Endodermal cell (in vitro differentiated cells): ENCODE measurements at regions not wholly inside any gene's neighbourhood (a gene's known extent, or its start where the extent isn't known, plus 50 kb on each side); places are given as distances from the start of the nearest gene placed in this dataset.

ENCODE experiments used
- DNase-seq: peaks from one replicate; pipeline ENCODE4 v3.0.0-alpha.2; 2017
- H3K27ac ChIP-seq: 2 replicates; pipeline ENCODE4 v1.5.1; 2013; ENCODE audit warnings: mild to moderate bottlenecking, low read depth, low read length, moderate library complexity
- H3K27me3 ChIP-seq: 2 replicates; pipeline ENCODE4 v1.6.1; 2013; ENCODE audit warnings: mild to moderate bottlenecking, low read length, moderate library complexity; ENCODE audit not compliant: insufficient read depth, control insufficient read depth, poor library complexity, severe bottlenecking
- H3K36me3 ChIP-seq: 2 replicates; pipeline ENCODE4 v1.7.0; 2013; ENCODE audit warnings: mild to moderate bottlenecking, low read length, moderate library complexity; ENCODE audit not compliant: control insufficient read depth, insufficient read depth
- H3K4me1 ChIP-seq: one replicate; pipeline ENCODE4 v1.7.0; 2013; ENCODE audit warnings: low read length; ENCODE audit not compliant: control insufficient read depth, insufficient read depth
- H3K4me3 ChIP-seq: 2 replicates; pipeline ENCODE4 v1.5.1; 2013; ENCODE audit warnings: mild to moderate bottlenecking, low read length, moderate library complexity
- H3K9ac ChIP-seq: 2 replicates; pipeline ENCODE4 v1.6.1; 2013; ENCODE audit warnings: mild to moderate bottlenecking, low read length, moderate library complexity; ENCODE audit not compliant: poor library complexity, severe bottlenecking; ENCODE audit errors: extremely low read depth
- H3K9me3 ChIP-seq: 2 replicates; pipeline ENCODE4 v1.6.1; 2013; ENCODE audit warnings: mild to moderate bottlenecking, low read length, moderate library complexity; ENCODE audit not compliant: control insufficient read depth
- H3K27ac Mint-ChIP-seq: 2 replicates; pipeline ENCODE4 v1.8.0; 2020; ENCODE audit warnings: mixed read lengths
- H3K27me3 Mint-ChIP-seq: 2 replicates; pipeline ENCODE4 v1.8.0; 2021; ENCODE audit warnings: mild to moderate bottlenecking, mixed read lengths; ENCODE audit not compliant: insufficient read depth
- H3K36me3 Mint-ChIP-seq: 2 replicates; pipeline ENCODE4 v1.8.0; 2020; ENCODE audit warnings: low read depth, mixed read lengths
- H3K4me1 Mint-ChIP-seq: 2 replicates; pipeline ENCODE4 v1.8.0; 2020; ENCODE audit warnings: mixed read lengths
- H3K4me3 Mint-ChIP-seq: 2 replicates; pipeline ENCODE4 v1.8.0; 2020; ENCODE audit warnings: mild to moderate bottlenecking, moderate library complexity, mixed read lengths
- H3K9me3 Mint-ChIP-seq: 2 replicates; pipeline ENCODE4 v1.8.0; 2020; ENCODE audit warnings: mild to moderate bottlenecking, mixed read lengths
- WGBS, 2 experiments: methylation state at CpG; one replicate each; pipeline versions ENCODE4 v1.1.5 to v1.1.7; 2013; ENCODE audit warnings: missing lambda C conversion rate in 2 of 2, mixed read lengths in 1 of 2; ENCODE audit not compliant: insufficient coverage in 1 of 2, insufficient read length in 1 of 2; 5-methylcytosine and 5-hydroxymethylcytosine counted together
- TF ChIP-seq, protein P1 (sequence below): fragments of 200-600 bp; sonication (generic); conservative IDR thresholded peaks from 2 replicates; pipeline ENCODE4 v1.5.0; 2021; ENCODE audit warnings: antibody characterized with exemption, mild to moderate bottlenecking

DNA sequence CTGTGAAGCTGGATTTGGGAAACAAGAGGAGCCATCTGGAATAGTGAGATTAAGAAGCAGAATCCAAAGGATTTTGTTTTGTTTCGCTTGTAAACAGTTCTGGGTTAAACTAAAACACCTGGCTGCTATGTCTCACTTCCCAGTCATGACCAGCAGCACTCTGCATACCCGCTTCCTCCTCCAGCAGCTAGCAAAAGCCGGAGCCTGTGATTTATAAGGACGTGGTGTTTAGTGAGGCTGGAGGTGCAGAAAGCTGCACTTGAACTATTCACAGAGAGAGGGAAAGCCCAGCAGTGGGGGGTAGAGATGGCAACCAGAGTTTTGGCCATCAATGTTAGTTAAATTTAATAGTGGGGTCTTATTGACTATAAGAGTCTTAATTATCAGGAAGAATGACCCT lies 240.2 kb downstream of the AJAP1 start:
- Mint-ChIP-seq H3K9me3 (peaks cover 32% of the 10 kb centered on the region), H3K27me3 (peaks cover 9% of the 10 kb centered on the region)
- WGBS, 2 experiments = 60 to 85% methylated on average over 1 to 4 of the region's 4 CpGs

DNA sequence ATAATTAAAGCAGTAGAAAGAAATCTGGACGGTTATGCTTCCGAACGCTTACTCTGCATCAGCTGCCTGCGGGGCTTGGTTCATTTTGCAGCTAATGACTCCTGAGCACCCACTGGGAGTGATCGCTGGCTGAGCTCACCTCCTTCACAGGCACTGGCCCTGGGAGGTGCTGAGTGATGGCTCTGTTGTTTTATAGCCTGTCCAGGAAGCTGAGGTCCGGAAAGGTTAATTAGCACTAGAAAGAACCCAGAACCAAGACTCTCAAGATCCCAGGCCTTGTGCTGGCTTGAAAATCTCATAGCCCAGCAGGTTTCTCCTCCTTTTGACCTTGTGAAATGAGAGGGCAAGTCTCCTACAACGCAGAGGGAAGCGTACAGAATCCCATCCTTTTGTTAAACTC lies 226.2 kb downstream of the AJAP1 start:
- DNase-seq = no peak
- Histone ChIP-seq H3K27me3 (no peaks in the 10 kb centered on the region), H3K9ac (no peak overlapping the region), H3K27ac (no peak overlapping the region), H3K4me3 (no peak overlapping the region), H3K4me1 (no peaks in the 10 kb centered on the region), H3K36me3 (no peaks in the 10 kb centered on the region), H3K9me3 (no peaks in the 10 kb centered on the region)
- 56 to 68% methylated on average over 3 to 8 of the region's 8 CpGs for WGBS, 2 experiments
- TF ChIP-seq, protein P1, sequence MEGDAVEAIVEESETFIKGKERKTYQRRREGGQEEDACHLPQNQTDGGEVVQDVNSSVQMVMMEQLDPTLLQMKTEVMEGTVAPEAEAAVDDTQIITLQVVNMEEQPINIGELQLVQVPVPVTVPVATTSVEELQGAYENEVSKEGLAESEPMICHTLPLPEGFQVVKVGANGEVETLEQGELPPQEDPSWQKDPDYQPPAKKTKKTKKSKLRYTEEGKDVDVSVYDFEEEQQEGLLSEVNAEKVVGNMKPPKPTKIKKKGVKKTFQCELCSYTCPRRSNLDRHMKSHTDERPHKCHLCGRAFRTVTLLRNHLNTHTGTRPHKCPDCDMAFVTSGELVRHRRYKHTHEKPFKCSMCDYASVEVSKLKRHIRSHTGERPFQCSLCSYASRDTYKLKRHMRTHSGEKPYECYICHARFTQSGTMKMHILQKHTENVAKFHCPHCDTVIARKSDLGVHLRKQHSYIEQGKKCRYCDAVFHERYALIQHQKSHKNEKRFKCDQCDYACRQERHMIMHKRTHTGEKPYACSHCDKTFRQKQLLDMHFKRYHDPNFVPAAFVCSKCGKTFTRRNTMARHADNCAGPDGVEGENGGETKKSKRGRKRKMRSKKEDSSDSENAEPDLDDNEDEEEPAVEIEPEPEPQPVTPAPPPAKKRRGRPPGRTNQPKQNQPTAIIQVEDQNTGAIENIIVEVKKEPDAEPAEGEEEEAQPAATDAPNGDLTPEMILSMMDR = no peak
- Mint-ChIP-seq H3K9me3 (peaks cover 6% of the 10 kb centered on the region), H3K27me3 (peaks cover 3% of the 10 kb centered on the region), H3K4me1 (no peaks in the 10 kb centered on the region), H3K36me3 (no peaks in the 10 kb centered on the region), H3K27ac (no peak overlapping the region), H3K4me3 (no peak overlapping the region)

More for the DNA sequence above, 240.2 kb downstream of the AJAP1 start:
- no peak overlapping the region for H3K27ac Mint-ChIP-seq
- no peak overlapping the region for H3K9ac ChIP-seq
- no peak for DNase-seq
- no peak overlapping the region for H3K4me3 ChIP-seq
- TF ChIP-seq, protein P1 = no peak
- H3K27me3 ChIP-seq = no peaks in the 10 kb centered on the region
- no peak overlapping the region for H3K4me3 Mint-ChIP-seq
- no peak overlapping the region for H3K27ac ChIP-seq
- peaks cover 4% of the 10 kb centered on the region for H3K9me3 ChIP-seq
- H3K36me3 Mint-ChIP-seq = no peaks in the 10 kb centered on the region
- H3K4me1 Mint-ChIP-seq = peaks cover 12% of the 10 kb centered on the region
- no peaks in the 10 kb centered on the region for H3K36me3 ChIP-seq
- peaks cover 7% of the 10 kb centered on the region for H3K4me1 ChIP-seq

DNA sequence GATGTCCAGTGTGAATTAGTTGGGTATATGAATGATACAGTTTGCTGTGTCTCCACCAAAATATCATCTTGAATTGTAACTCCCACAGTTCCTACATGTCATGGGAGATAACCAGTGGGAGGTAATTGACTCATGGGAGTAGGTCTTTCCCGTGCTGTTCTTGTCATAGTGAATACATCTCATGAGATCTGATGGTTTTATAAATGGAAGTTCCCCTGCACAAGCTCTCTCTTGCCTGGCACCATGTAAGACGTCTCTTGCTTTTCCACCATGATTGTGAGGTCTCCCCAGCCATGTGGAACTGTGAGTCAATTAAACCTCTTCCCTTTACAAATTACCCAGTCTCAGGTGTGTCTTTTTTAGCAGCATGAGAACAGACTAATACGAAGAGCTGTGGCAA lies 223.0 kb downstream of the AJAP1 start:
- Histone ChIP-seq H3K9me3 (no peaks in the 10 kb centered on the region), H3K36me3 (no peaks in the 10 kb centered on the region), H3K27me3 (no peaks in the 10 kb centered on the region), H3K27ac (no peak overlapping the region), H3K9ac (no peak overlapping the region), H3K4me1 (no peaks in the 10 kb centered on the region), H3K4me3 (no peak overlapping the region)
- no peak for DNase-seq
- TF ChIP-seq, protein P1 = no peak
- Mint-ChIP-seq H3K4me1 (no peaks in the 10 kb centered on the region), H3K9me3 (no peaks in the 10 kb centered on the region), H3K36me3 (no peaks in the 10 kb centered on the region), H3K4me3 (no peak overlapping the region), H3K27ac (no peak overlapping the region), H3K27me3 (peaks cover 3% of the 10 kb centered on the region)
- WGBS, 2 experiments = 83 to 84% methylated on average over 3 of the region's 3 CpGs
